HG03159 (cell line): ENCODE measurements at regions not wholly inside any gene's neighbourhood (a gene's known extent, or its start where the extent isn't known, plus 50 kb on each side); places are given as distances from the start of the nearest gene placed in this dataset.

Source experiments
- ATAC-seq: cut with Tn5 transposase; IDR thresholded peaks from one replicate; pipeline ENCODE4 v1.9.1; 2021; ENCODE audit warnings: mild to moderate bottlenecking, moderate library complexity; ENCODE audit not compliant: unreplicated experiment

GRCh38 chr3:156620901-156621300 lies 53.5 kb upstream of the TIPARP start:
- ATAC-seq, result no peak

- no peak for ATAC-seq
Measured at GRCh38 chr3:156620260-156620659, 54.1 kb upstream of the TIPARP start.

GRCh38 chr3:156619376-156619775 lies 55.0 kb upstream of the TIPARP start:
- ATAC-seq, result no peak

- ATAC-seq, result no peak
Measured at GRCh38 chr3:156617781-156618180, 56.6 kb upstream of the TIPARP start.

DNA sequence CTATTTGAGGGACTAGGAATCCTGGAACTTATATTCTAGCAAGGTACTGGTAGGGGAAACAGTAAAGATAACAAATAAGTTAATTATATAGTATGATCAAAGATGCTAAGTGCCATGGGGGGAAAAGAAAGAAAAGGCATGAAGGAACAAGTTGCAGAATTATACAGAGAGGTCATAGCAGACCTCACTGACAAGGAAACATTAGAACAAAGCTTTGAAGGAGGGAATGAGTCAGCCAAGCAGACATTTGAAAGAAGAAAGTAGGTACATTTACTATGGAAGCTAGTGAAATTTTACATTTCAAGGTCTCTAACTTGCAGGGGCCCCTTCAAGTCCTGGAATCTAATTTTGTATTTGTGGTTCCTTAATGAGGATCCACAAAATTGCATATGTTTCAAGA lies 57.2 kb upstream of the TIPARP start:
- no peak for ATAC-seq

DNA sequence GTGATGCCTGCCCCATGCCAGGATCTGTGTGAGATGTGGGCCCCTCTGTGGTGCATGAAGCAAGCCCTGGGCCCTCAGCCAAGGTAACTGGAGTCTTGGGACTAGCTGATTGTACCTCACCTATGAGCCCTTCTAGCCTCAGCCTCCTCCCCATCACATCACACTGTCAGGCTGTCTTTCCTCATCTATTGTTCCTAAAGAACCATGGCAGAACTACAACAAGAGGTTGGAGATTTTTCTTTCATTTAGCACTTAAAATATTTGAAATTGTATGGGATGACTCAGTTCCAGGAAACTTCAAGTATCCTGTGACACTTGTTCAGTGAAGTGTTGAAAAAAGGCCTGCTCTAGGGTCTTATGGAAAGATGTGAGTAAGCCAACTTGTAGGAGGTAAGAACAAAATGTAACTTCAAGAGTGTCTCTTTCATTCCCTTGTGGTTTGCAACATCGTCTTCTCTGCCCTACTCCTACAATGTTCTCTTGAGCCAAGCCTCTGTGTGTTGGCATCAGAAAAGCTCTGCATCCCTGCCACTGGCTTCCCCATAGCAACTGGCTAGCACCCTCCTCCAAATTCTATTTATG lies 58.7 kb upstream of the TIPARP start:
- ATAC-seq, result no peak

GRCh38 chr3:156614642-156615511 lies 59.5 kb upstream of the TIPARP start:
- no peak for ATAC-seq

- no peak for ATAC-seq
Measured at GRCh38 chr3:156612903-156613302, 58.0 kb upstream of the SSR3 start.

DNA sequence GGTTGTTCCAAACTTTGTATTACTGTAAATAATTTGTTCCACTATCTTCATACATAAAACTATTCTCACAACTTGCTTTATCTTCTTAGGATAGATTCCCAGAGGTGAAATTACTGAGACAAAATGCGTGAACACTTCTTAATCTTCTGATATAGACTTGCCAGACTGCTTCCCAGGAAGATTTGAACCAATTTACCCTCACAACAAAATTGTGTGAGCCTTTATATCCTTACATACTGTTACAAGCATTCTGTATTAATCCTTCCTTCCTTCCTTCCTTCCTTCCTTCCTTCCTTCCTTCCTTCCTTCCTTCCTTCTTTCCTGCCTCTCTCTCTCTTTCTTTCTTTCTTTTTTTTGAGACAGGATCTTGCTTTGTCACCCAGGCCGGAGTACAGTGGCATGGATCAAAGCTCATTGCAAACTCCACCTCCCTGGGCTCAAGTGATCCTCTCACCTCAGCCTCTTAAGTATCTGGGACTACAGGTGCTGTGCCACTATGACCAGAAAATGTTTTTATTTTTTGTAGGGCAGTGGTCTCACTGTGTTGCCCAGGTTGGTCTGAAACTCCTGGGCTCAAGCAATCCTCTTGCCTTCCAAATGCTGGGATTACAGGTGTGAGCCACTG lies 57.1 kb upstream of the SSR3 start:
- ATAC-seq, result no peak

- no peak for ATAC-seq
Measured at GRCh38 chr3:156610154-156610553, 55.2 kb upstream of the SSR3 start.

DNA sequence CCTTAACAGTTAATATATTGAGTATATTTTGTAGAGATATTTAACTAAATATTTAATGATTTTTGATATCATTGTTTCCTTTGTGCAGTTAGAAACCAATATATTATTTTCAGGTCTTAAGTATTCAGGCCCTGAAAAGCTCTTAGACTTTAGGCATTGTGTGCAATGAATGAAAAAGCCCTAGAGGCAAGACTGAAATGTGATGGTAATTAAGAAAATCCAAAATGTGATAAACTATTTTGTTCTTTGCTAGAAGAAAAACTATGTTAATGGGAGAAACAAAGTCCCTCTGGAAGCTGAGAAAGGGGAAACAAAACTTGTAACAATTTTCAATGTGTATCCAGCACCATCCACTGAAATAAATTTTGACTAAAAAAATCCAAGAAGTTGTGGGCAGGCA lies 54.6 kb upstream of the SSR3 start:
- ATAC-seq, result no peak

GRCh38 chr3:156608601-156609514 lies 53.9 kb upstream of the SSR3 start:
- no peak for ATAC-seq

GRCh38 chr3:156606729-156607128 lies 51.8 kb upstream of the SSR3 start:
- peak; percentile 62 for ATAC-seq

DNA sequence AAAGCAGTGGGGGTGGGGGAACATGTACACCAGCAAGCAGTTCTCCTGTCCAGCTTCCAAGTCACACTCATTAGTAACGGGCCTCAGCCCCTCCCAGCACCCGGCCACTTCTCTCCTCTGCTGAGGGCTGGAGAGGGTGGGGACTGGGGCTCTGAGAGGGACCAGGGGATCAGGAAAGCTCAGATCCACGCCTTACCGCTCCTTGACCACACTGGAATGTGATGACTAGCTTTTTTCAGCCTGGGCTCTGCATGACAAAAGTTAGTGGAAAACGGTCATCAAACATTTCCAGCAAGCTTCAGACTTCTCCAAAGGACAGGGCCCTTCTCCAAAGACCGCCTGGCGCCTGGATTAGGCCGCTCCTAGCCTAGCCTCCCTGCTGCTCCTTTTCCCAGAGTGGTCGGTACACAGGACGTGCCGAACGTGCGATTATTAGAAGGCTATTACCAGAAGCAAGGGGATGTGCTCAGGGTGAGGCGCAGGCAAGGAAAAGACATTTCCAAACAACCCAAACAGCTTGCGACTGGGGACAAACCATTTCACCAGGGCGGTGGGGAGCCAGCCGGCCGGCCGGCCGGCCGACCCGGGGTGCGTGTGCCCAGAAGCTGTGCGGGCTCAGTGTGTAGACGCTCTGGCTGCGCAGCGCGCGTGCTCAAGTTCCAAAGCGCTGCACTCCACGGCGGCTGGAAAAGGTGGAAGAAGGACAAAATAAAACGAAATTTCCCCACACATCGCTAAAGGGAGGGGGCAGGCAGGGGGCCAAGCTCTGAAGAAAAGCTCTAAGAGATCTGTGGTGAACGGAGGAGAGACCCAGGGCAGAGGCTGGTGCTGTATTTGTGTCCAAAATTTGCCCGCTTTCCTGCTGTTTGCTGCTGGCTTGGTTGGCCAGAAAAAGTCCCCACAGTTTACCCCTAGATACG lies 51.0 kb upstream of the SSR3 start:
- ATAC-seq, result peak; percentile 46

DNA sequence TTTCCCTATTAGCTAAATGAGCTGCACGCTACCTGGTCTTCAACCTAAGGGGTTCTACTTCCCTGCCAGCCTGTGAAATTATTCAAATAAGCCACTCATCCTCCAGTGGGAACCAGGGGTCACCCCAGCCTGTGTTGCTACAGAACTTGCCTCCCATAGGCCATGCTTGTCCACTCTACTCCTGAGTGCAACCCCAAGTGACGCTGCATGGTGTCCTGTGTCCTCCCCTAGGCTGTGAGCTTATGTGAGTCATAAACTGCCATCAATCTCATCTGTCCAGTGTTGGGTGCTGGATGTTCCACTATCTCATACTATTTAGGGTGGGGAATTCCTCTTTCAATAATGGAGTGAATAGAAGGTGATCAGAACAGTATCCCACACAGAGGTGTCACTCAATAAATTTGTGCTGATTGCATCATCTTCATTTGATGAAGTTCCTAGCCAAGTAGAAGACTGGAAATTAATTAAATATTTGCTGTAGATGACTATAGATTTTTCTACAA lies 49.8 kb upstream of the SSR3 start:
- no peak for ATAC-seq
